ENCODE measurements at regions not wholly inside any gene's neighbourhood (a gene's known extent, or its start where the extent isn't known, plus 50 kb on each side); places are given as distances from the start of the nearest gene placed in this dataset.

- TF ChIP-seq CTCF (conservative IDR thresholded peaks at IDR 0.05; ENCODE audit: low read length) (no peak), EZH2phosphoT487 (IDR thresholded peaks at IDR 0.05; ENCODE audit: borderline replicate concordance, low read depth, low read length) (no peak)
Observed at GRCh38 chr14:88983755-88984154, 159.3 kb downstream of the TTC8 start.
